ENCODE measurements at regions not wholly inside any gene's neighbourhood (a gene's known extent, or its start where the extent isn't known, plus 50 kb on each side); places are given as distances from the start of the nearest gene placed in this dataset.

GRCh38 chr22:25370322-25370721, 150.9 kb downstream of the CRYBB2 start:
- 97% methylated on average over 11 of the region's 11 CpGs for WGBS (ENCODE audit: low lambda C conversion rate)
- Histone ChIP-seq H3K79me2 (ENCODE audit: insufficient read depth, low read length) (peaks cover 5% of the 10 kb centered on the region), H4K20me1 (ENCODE audit: insufficient read depth, low read length) (peaks cover 3% of the 10 kb centered on the region; the same call in 1 of the 2 replicates), H3K36me3 (replicated peaks in 1 of 2; ENCODE audit: control insufficient read depth in 1 of 2, insufficient read depth in 2 of 2, low read length in 2 of 2) (peaks cover 4 to 42% of the 10 kb centered on the region in 2 experiments; a peak in 4 of 5 replicates), H3K4me3 (replicated peaks in 1 of 3; ENCODE audit: insufficient read depth in 1 of 3, low read depth in 2 of 3, low read length in 3 of 3) (no peak overlapping the region), H2AFZ (ENCODE audit: low read length) (no peak overlapping the region), H3K4me1 (ENCODE audit: insufficient read depth, low read length) (peaks cover 10% of the 10 kb centered on the region), H3K9ac (ENCODE audit: insufficient read depth, low read depth, low read length) (no peak overlapping the region), H3K9me3 (ENCODE audit: low read length) (no peaks in the 10 kb centered on the region), H3K27ac (ENCODE audit: extremely low read length, insufficient read depth, low read length) (no peak overlapping the region), H3K27me3 (ENCODE audit: control insufficient read depth in 1 of 2, insufficient read depth in 2 of 2, low read length in 2 of 2) (no peaks in the 10 kb centered on the region), H3K4me2 (ENCODE audit: low read depth, low read length) (no peak overlapping the region)
- in situ Hi-C loops (cut with HindIII; ENCODE audit: extremely low pct_ligation_motif_present, low pct_unique_long_range_greater_than_20kb) (no loop called here), intact Hi-C loops (cut with micrococcal nuclease; ENCODE audit: unreplicated experiment) (no loop called here)
- TF ChIP-seq ARHGAP35 (CRISPR knock-in tag; IDR thresholded peaks at IDR 0.05; ENCODE audit: borderline replicate concordance) (no peak), AGO1 (IDR thresholded peaks at IDR 0.05; ENCODE audit: low read depth, low read length, poor library complexity, severe bottlenecking) (no peak), TRIM24 (CRISPR knock-in tag; IDR thresholded peaks at IDR 0.05) (no peak), HNF4A (CRISPR knock-in tag; IDR thresholded peaks at IDR 0.05) (no peak), SIX4 (CRISPR knock-in tag; IDR thresholded peaks at IDR 0.05) (no peak), IRF2 (CRISPR knock-in tag; IDR thresholded peaks at IDR 0.05) (no peak), KDM5A (IDR thresholded peaks at IDR 0.05; ENCODE audit: borderline replicate concordance, low read length) (no peak), ZGPAT (CRISPR knock-in tag; IDR thresholded peaks at IDR 0.05) (no peak), HES4 (CRISPR knock-in tag; IDR thresholded peaks at IDR 0.05; ENCODE audit: borderline replicate concordance) (no peak), NR2F2 (IDR thresholded peaks at IDR 0.05; ENCODE audit: borderline replicate concordance, low read depth) (no peak), ASH2L (IDR thresholded peaks at IDR 0.05; ENCODE audit: insufficient read length, low read depth, low read length) (no peak), NR2F6 (IDR thresholded peaks at IDR 0.05) (no peak), NR2F6 (CRISPR knock-in tag; IDR thresholded peaks at IDR 0.05) (no peak), ZNF484 (CRISPR knock-in tag; IDR thresholded peaks at IDR 0.05; ENCODE audit: borderline replicate concordance, low read depth) (no peak), ZNF878 (CRISPR knock-in tag; IDR thresholded peaks at IDR 0.05) (no peak), IRX3 (CRISPR knock-in tag; IDR thresholded peaks at IDR 0.05; ENCODE audit: borderline replicate concordance, low read depth) (no peak)
- DNase-seq (ENCODE audit: low spot score) (no peak), ATAC-seq (no peak), FAIRE-seq (no peak)
- CTCF ChIA-PET (ENCODE audit: low intra/inter-chr PET ratio, low total read pairs): no interaction called here
- BruUV-seq (replicated peaks): no TSS peak
- POLR2A ChIA-PET: no interaction called here

Data from HepG2 (cell line).